Limb (tissue), 2 donors: ENCODE measurements at regions not wholly inside any gene's neighbourhood (a gene's known extent, or its start where the extent isn't known, plus 50 kb on each side); places are given as distances from the start of the nearest gene placed in this dataset.

Experiments used
- DNase-seq, 2 donors: peaks; one replicate each; pipeline ENCODE4 v3.0.0-alpha.2; 2016; ENCODE audit errors: extremely low spot score in 2 of 2

DNA sequence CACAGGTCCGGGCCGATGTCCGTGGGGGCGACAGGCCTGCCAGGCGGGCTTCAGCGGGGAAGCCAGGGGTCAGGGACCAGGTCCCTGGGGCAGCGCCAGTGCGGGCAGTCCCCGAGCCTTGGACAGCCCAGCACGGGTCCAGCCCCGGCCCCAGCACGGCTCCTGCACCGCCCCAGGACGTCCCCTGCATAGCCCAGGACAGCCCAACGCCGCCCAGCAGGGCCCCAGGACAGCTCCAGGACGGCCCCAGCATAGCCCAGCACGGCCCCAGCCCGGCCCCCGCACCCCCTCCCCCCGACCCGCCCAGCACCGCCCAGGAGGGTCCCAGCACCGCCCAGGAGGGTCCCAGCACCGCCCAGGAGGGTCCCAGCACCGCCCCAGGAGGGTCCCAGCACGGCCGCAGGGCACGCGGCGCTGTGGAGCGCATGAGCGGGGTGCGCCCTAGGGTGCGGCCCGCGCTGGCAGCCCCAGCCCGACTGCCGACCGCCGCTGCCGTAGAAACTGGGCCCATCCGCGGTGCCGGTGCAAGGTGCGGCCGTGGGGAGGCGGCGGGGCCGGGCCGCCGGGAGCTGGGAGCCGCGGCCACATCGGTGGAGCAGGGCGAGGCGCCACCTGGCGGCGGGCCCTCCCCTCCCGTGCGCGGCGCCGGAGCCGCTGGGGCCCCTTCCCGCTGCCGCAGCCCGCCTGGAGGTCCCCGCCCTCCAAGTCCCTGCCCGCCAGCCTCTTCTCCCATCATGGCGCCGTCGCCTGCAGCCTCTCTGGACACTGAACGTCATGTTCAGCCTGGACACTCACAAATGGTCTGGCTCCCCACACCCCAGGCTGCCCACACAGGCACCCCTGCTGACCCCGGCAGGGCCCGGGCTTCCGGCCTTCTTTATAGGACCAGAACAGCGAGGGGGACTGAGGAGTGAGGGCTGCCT is 106.8 kb upstream of the NKX1-1 start:
- peak in 1 of 2 donors; percentile 65 for DNase-seq

DNA sequence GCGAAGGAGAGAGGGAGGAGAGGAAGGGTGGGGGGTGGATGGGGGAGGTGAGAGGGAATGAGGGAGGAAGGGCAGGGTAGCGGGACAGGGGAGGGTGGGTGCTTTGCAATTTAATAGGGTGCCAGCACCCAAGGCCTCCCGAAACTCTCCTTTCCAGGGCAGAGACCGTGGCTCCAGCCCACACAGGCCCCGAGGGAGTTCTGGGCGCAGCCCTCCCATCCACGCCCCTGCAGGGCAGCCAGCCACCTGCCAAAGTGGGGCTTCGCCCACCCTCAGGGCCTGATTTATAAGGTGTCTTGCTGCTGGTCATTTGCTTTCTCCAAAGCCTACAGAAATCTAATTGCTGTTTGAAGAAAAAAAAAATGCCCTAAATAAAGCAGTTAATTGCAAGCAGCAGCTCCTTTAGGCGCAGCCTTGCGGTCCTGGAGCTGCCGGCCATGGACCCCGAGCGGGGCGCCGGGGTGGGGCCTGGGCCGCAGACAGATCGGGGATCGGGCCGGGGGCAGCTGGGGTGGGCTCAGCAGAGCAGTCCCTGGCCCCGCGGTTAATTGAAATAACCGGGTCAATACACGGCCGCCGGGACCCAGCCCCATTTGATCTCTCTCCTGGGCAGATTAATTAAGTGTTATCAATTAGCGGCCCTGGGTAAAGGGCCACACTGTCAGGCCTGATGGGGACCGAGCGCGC is 106.0 kb upstream of the NKX1-1 start:
- DNase-seq: no peak

DNA sequence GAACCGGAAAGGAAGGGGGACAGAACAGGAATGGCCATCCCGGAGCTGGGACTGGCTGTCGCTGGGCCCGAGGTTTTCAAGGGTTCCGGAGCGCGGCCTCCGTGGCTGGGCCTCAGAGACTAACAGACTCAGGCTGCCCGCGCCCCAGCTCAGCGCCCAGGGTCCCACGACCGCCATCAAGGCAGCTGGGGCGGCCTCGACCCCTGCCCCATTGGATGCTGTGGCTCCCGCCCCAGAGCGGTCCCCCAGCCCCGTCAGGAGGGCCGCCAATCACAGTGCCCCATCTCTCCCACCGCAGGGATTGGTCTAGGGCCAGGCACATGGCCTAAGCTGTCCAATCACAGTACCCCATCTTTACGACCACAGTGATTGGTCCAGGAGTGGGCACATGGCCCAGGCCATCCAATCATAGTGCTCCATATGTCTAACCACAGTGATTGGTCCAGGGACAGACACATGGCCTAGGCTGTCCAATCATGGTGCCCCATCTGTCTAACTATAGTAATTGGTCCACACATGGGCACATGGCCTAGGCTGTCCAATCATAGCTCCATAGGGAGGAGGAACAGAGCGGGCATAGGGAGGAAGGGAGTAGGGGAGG is 105.3 kb upstream of the NKX1-1 start:
- no peak for DNase-seq

DNA sequence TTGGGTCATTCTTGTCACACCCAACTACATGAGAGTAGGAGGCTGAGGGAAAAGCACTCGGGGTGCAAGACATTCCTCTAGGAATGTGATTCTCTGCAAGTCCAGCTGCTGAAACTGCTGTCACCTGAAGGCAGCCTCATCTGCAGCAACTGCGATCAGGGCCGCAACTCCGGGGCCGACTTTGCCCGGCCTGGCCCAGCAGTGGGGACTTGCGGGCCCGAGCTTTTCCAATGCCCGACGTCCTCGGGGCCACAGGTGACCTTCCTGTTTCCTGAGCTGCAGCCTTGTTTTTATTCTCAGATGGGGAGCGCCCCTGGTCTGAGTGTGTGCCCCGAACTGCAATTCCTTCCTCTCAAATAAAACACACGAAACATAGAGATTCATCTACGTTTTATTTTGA is 104.7 kb upstream of the NKX1-1 start:
- no peak for DNase-seq

DNA sequence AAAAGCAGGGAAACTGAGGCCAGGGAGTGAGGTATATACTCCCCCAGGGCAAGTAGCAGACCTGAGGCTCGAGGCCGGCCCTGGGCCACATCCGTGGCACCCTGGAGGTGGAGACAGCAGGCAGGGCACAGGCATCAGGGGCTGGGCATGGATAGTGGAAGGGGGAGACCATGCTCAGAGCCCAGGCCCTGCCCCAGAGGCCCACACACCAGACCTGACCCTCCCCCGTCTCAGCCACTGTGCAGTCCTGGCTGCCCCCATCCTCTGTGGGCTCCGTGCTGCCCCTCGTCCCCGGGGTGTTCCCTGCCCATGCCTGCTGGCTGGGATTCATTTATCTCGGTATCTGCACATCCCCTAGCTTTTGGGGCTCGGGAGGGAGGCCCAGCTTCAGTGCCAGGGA is 103.1 kb upstream of the NKX1-1 start:
- DNase-seq: no peak

DNA sequence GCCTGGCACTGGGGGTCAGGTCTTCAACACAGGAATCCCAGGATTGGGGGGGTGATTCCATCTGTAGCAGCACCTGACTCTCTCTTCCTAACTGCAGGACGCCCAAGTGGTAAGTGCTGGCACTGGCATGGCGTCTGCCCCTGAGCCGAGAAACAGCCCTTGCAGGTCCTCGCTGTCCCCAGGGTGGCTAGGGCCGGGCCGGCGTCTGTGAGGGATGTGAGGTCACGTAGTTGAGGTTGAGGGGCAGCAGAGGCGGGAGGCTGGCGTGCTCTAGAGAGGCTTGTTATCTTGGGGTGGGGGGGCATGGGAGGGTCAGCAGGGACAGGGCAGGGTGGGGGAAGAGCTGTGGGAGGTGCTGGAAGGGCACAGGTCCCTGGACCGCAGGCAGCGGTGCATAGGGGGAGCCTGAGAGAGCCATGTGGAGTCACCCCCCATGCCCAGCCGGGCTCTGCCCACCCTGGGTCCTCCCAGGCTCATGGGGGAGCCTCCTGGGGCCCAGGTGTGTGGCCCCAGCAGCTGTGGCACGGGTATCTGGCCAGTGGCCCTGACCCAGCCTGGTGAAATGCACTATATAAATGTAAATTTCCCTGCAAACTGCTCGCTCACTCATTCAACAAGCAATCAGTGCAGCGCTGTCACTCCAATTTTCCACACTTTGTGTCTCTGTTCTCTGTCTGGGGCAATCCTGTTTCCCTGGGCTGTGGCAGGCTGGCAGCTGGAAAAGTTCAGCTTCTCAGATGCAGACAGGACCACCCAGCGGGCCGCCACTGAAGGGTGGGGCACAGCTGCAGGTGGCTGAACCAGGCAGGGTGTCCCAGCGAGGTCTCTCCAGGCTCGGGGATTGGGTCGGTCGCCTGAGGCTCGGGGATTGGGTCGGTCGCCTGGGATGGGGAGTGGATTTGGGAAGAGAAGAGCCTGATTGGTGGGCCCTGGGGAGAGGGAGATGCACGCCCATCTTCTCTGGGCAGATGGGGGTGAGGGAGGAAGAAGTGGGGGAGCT is 102.2 kb upstream of the NKX1-1 start:
- DNase-seq: no peak

DNA sequence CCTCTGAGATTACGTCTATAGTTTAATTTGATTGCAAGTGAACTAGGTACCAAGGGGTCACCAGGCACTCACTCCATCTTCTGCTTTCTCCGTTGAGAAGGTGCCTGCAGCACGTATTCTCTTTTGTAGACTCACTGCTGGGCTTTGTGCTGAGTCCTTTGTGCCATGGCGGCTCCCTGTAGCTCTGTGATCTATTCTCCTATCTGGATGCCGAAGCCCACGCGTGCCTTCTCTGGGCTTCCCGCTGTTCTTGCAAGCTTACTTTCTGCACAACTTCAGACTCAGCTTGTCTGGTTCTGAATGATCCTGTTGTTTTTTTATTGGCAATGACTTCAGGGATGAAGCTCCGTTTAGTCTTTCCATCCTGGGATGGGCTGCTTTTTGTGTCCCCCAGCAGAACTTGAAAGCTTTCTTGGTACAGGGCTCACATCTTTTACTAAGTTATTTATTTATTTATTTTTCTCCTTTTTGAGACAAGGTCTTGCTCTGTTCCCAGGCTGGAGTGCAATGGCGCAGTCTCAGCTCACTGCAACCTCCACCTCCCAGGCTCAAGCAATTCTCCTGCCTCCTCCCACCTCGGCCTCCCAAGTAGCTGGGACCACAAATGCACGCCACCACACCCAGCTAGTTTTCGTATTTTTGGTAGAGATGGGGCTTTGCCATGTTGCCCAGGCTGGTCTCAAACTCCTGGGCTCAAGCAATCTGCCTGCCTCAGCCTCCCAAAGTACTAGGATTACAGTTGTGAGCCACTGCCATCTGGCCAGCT is 100.9 kb upstream of the NKX1-1 start:
- peak in 1 of 2 donors; percentile 24 for DNase-seq

DNA sequence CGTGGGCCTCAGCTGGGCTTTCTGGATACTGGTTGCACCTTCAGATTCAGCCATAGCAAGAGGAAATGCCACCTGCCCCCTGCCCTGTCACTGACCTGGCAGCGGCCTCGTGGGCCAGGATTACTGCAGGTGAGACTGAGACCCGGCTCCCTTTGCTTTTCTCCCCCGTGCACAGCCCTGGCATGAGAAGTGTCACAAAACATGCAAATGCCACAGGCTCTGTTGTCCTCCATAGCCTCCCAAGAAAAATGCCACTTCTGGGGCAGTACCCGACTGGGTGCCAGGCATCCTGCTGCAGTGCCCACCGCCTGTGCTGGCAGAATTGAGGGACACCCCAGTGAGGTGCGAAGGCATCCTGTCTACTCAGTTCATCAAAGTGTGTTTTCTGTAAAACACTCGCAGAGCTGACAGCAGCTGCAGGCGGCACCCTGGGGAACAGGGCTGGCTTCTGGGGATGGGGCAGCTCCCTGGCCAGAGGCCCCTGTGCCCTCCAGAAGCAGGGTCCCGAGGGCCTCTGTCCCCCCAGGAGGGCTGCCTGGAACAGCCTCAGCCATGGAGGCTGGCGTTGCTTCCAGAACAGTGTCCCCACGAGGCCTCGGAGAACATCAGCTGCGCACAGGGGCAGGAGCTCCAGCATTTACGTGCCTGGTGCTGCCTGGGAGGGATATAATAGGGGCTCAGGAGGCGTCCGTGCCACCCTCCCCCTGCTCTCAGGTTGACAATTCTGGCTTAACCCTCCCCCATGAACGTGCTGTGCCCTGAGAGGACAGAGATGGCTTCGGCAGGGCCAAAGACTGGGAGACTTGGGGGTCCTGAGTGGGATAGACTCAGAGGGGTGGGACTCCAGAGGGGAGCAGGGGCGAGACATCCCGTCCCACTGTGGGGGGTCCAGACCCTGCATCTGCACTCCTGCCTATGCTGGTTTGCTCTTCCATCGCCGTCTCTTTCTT is 99.5 kb upstream of the NKX1-1 start:
- peak in 1 of 2 donors; percentile 16 for DNase-seq

DNA sequence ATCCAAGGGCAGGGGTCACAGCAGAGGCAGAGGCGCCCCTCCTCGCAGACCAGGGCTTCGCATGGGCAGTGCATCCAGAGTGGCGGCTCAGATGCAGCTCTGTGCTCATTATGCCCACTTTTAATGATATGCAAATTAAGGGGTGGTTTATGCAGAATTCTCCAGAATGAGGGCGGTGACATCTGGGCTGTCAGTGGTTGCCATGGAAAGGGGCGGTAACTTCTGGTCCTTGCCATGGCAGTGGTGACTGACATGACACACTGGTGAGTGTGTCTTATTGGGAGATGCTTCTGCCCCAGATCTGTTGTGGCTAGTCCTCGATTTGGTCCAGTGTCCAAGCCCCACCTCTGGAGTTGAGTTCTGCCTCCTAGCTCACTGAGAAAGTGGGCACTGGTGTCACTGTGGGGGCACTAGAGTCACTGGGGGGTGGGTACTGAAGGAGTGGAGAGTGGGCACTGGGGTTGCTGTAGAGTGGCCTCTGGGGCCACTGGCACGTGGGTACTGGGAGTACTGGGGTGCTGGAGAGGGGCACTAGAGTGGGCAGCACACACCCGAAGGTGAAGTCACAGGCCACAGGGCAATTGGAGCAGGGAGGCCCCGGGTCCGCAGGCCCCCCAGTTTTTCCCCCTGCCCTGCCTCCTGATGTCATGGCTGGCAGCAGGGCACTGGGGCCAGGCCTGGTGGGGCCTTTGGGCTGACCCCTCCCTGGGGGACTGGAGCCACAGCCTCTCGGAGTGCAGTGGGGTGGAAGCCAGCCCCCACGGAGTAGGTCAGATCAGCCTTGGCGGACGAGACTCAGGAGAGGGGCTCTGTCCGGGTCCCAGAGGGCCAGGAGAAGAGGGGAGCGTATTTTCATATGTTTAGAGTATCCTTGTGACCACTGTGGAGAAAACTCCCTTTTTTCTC is 98.6 kb upstream of the NKX1-1 start:
- DNase-seq: peak in 1 of 2 donors; percentile 7

DNA sequence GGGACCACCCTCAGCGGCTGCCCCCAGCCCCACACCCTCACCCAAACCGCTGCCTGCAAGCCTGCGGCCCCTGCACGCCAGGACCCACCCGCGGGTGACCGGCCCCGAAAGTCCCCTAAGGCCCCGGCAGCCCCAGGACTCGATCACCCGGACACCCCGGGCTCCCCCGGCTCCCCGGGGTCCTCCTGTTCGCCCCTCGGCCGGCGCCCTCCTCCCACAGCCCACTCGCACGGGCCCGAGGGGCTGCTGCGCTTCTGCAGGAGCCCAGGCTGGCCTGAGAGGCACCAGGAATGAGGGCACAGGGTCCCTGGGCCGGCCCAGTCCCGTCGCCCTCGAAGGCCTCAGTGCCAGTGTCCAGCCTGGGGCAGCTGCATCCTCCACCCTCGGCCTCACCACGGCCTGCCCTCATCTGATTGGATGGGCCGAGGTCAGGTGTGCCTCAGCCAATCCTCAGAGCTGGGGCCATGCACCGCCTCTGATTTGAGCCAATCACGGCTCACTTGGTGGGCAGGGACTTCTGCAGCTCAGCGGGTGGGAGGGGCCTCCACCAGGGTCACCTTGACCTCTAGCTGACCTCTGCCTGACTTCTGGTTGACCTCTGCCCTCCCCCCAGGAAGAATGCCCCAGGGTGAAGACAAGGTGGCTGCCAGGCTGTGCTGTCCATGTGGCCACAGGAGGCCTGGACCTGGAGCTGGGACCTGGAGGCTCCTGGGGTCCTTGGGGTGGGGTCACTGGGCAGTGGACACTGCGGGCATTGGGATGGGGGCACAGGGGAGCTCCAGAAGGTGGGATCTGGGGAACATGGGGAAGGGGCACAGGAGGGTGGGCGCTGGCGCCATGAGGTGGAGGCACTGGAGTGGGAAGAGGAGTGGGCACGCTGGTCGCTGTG is 97.6 kb upstream of the NKX1-1 start:
- DNase-seq: peak in 1 of 2 donors; percentile 21

DNA sequence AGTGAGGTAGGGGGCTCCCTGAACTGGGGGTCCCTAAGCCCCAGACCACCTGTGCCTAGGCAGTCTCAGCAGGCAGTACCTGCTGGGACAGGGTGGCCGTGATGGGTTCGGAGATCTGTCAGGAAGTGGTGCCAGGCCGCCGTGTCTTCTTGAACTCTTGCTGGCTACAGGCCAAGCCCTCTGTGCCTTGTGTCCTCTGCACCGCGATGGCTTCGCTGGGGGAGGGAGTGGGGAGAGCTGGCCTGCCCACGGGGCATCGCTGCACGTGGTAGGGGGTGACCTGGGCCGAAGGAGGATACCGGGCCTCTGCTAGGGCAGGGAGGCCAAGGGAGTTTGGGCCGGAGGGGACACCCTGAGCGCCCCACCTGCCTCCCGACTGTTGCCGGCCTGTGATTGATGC is 96.7 kb upstream of the NKX1-1 start:
- DNase-seq: peak in 1 of 2 donors; percentile 23

DNA sequence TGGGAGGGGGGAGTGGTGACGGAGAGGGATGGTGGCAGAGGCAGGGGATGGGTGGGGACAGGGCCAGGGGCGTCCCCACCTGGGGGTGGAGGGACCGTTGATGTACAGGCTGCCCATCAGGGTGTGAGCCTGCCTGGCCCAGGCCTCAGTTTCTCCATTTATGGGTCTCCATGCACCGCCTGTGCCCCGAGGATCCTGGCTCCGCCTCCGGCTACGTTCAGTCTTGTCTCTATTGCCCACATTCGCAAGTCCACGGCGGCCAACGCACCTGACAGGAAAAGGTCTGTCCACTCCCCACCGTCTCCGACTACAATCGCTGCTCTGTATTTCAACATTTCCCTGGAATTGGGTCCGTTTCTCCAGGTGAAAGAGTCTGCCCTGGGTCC is 96.3 kb upstream of the NKX1-1 start:
- peak in 1 of 2 donors; percentile 14 for DNase-seq

DNA sequence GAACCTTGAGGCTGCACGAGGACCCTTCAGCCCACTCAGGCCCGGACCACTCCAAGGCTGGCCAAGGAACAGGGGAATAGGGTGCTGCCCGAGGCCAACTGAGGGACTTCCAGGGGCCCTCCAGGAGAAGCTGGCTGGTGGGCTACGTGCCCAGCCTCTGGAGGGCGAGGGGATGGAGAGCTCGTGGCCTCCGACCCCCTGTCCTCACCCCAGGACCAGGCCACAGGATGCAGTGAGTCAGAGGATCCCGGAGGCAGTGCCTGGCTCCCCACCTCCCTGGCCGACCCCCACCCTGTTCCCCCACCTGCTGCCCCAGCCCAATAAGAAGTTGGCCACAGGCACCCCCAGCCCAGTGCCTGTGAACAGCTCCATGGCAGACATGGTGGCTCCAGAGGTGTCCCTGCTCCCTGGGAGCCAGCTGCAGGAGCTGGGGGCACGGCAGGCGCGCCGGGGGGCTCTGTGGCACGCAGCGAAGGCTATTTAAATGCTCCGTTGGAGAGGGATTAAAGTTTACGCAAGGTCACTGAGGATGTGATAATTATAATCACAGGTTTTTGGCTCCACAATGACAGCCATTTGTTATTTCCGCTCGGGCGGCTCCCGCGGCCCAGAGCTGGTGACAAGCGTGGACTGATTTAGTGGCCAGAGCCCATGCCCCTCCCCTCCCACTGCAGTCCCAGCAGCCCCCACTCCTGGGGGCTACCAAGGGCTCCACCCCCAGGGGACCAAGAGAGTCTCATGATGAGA is 95.7 kb upstream of the NKX1-1 start:
- no peak for DNase-seq

DNA sequence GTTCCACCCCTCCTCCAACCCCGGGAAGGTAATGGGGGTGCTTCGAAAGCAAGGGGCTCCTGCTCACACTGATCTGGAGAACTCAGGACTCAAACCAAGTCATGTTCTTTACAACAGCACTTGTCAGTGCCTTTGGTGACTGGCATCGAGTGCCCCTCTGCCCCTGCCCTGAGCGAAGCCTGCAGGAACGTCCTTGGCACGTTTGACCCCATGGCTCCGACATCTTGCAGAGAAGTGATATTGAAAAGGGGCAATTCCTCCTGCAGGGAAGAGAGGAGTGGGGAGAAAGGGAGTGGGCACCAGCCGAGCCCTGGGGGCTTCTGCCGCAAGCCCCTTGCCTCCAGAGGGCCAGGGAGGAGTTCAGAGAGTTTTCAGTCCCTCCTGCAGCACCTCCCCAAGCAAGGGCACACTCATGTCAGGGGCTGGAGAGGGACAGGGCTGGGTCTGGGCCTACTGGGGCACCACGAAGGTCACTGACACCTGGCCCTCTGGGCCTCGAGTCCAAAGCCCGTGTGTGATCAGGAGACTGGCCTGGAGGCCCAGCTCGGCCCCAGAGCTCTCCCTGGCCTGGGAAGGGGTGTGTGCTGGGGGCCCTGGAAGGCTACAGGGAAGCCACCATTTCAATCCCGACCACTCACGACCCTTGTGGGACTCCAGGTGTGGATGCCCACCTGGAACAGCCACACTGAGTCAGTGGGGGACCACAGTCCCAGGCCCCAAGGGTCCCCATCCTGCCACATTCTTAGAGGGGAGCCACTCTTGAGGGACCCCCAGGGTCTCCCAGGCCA is 94.9 kb upstream of the NKX1-1 start:
- DNase-seq: no peak

DNA sequence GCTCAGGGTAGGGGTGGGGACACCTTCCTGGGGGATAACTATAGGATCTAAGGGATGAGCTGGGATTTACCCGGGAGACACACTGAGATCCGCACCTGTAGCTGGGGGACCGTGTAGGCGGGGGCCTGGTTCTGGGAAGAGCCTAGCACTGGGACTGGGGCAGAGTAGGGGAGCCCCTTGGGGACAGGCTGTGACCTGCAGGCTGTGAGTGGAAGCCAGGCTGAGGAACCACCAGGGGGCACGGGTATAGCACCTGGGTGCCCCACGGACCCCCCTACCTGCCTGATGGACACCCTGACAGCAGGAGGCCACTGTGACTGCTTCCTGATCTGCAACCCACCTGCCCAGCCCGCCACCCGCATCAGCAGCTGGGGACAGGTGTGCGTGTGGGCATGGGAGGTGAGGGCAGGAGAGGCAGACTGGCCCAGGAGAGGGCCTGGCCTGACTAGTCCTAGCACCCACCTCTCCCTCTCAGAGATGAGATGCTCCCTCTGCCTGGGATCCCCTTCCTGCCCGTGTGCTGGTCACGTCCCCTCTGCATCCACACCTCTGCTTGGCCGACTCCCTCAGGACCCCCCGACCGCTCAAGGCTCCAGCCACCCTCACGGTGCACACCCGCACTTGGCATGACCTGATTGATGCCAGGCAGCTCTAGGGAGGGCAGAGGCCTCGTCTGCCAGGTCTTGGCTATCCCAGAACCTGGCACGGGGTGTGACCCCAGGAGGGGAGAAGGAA is 94.2 kb upstream of the NKX1-1 start:
- DNase-seq: no peak
